HUES64 (cell line): ENCODE measurements at regions not wholly inside any gene's neighbourhood (a gene's known extent, or its start where the extent isn't known, plus 50 kb on each side); places are given as distances from the start of the nearest gene placed in this dataset.
"Not testable (repeated sequence)": the region's sequence is repeated elsewhere in the genome, so short reads cannot be mapped to it uniquely, and the experiment has no call there.

Experiments
- H3K27ac ChIP-seq: 2 replicates; pipeline ENCODE4 v1.7.0; 2013; ENCODE audit warnings: low read depth, low read length, inconsistent platforms
- H3K27me3 ChIP-seq: 2 replicates; pipeline ENCODE4 v1.6.1; 2013; ENCODE audit warnings: mild to moderate bottlenecking, low read length; ENCODE audit not compliant: insufficient read depth
- H3K36me3 ChIP-seq: 2 replicates; pipeline ENCODE4 v1.6.1; 2013; ENCODE audit warnings: mild to moderate bottlenecking, low read length; ENCODE audit not compliant: insufficient read depth
- H3K4me1 ChIP-seq: 2 replicates; pipeline ENCODE4 v1.6.1; 2013; ENCODE audit warnings: mild to moderate bottlenecking, low read length, moderate library complexity; ENCODE audit not compliant: insufficient read depth
- H3K4me3 ChIP-seq: 2 replicates; pipeline ENCODE4 v1.5.1; 2013; ENCODE audit warnings: mild to moderate bottlenecking, low read length, moderate library complexity
- H3K9ac ChIP-seq: 2 replicates; pipeline ENCODE4 v1.6.1; 2013; ENCODE audit warnings: mild to moderate bottlenecking, low read depth, low read length
- H3K9me3 ChIP-seq: 2 replicates; pipeline ENCODE4 v1.6.1; 2013; ENCODE audit warnings: low read depth, low read length; ENCODE audit not compliant: insufficient read depth
- WGBS: fragments of 150-250, 120-280 bp; methylation state at CpG from one replicate; pipeline ENCODE4 v1.1.7; 2013; ENCODE audit warnings: missing lambda C conversion rate; 5-methylcytosine and 5-hydroxymethylcytosine counted together

DNA sequence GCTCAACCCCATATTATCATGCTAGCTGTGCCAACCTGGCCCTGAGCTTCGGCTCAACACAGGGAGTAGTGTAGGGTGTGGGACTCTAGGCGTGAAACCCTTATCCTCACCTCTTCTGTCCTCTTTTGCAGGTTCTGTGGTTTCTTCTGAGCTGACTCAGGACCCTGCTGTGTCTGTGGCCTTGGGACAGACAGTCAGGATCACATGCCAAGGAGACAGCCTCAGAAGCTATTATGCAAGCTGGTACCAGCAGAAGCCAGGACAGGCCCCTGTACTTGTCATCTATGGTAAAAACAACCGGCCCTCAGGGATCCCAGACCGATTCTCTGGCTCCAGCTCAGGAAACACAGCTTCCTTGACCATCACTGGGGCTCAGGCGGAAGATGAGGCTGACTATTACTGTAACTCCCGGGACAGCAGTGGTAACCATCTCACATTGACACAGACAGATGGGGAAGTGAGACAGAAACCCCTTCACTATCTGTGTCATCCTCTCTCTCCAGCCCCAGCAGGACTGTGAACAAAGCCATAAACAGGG is 76.4 kb downstream of the GGTLC2 start:
- Histone ChIP-seq H3K9me3 (no peaks in the 10 kb centered on the region; the same call in 1 of the 2 replicates), H3K4me1 (no peaks in the 10 kb centered on the region), H3K4me3 (no peak overlapping the region), H3K27me3 (peaks cover 89% of the 10 kb centered on the region), H3K9ac (no peak overlapping the region), H3K36me3 (no peaks in the 10 kb centered on the region), H3K27ac (no peak overlapping the region)
- 92% methylated on average over 6 of the region's 6 CpGs for WGBS

DNA sequence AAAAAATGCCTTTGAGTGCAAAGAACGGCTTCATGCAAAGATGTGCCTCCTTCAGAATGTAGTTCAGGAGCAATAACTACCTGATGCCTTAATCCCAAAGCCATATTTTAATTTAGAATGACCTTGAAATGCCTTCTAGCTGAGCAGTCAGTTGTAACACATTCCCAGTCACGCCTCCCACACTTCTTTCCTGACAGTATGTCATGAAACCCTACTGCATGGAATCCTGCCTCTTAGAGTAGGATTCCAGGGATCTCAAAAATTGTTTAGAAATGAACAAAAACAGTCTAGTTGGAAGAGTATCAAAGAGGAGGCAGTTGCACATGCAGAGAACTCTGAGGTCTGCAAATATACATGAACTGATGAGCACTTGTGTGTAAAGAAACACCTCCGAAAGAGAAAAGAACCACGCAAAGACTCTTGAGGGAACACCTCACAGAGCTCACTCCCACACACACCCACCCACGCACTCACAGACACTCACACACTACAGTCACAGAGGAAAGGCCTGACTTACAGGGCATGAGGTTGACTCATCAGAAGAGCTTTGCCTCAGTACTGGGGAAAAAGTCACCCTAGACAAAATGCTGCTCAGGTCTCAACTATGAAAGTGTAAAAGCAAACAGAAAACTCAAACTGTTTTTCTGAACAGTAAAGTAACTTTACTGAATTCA is 77.4 kb downstream of the GGTLC2 start:
- WGBS: 85% methylated on average over 5 of the region's 5 CpGs
- H3K27ac ChIP-seq: no peak overlapping the region
- H3K9ac ChIP-seq: no peak overlapping the region
- H3K36me3 ChIP-seq: no peaks in the 10 kb centered on the region
- no peaks in the 10 kb centered on the region for H3K4me1 ChIP-seq
- H3K4me3 ChIP-seq: no peak overlapping the region
- H3K9me3 ChIP-seq: no peaks in the 10 kb centered on the region; the same call in 1 of the 2 replicates
- peaks cover 85% of the 10 kb centered on the region for H3K27me3 ChIP-seq

DNA sequence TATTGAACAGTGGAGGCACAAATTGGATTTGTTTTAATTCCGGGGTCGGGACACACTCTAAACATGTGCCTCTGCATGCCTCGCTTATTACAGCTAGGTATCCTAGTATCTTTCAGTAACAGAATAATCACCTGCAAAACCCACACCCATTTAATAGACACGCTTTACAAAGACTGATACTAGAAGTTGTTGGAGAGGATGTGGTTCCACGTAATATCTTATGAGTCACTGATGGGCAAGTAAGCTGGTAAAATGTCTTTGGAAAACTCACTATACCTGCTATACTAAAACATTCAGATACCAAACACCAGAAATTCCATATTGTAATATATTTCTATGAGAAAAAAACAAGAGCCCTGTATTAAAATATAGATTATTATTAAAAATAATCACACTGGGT is 84.0 kb downstream of the GGTLC2 start:
- no peaks in the 10 kb centered on the region for H3K36me3 ChIP-seq
- H3K4me1 ChIP-seq: no peaks in the 10 kb centered on the region
- H3K27me3 ChIP-seq: peaks cover 68% of the 10 kb centered on the region
- 100% methylated on average over 3 of the region's 5 CpGs for WGBS
- H3K9me3 ChIP-seq: no peaks in the 10 kb centered on the region
- H3K27ac ChIP-seq: no peak overlapping the region
- no peak overlapping the region for H3K4me3 ChIP-seq
- no peak overlapping the region for H3K9ac ChIP-seq

DNA sequence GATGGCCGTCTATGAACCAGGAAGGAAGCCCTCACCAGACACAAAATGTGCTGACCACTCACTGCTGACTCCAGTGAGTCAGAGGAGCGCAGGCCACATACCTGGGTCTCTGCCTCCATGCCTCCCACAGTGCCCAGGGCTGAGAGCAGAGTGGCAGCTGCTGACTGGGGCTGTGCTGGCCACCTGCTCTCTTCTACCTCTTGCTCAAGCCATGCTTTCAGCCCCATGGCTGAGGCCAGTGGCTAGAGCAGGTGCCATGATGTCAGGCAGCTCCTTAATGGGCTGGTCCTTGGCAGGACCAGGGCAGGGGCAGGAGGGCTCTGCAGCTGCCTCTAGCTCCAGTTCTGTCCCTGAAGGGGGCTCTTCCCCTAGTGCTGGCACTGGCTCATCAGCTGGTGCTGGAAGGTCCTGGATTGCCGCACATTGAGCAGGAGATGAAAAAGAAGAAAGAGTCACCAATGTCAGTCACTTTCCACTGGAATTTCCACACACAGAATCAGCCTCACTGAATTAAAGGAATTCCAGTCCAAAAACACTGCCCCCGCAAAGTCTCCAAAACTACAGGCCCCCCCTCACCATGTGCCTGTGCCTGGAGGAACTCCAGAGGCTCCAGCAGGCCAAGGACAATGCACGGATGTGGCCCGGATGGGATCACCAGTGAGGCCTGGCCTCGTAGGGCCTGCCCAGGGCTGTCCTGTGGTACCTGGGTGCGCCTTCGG is 86.4 kb downstream of the GGTLC2 start:
- WGBS: 92% methylated on average over 9 of the region's 9 CpGs
- Histone ChIP-seq H3K36me3 (no peaks in the 10 kb centered on the region), H3K9ac (no peak overlapping the region), H3K4me3 (no peak overlapping the region), H3K9me3 (no peaks in the 10 kb centered on the region), H3K27me3 (peaks cover 52% of the 10 kb centered on the region), H3K27ac (no peak overlapping the region), H3K4me1 (no peaks in the 10 kb centered on the region)

DNA sequence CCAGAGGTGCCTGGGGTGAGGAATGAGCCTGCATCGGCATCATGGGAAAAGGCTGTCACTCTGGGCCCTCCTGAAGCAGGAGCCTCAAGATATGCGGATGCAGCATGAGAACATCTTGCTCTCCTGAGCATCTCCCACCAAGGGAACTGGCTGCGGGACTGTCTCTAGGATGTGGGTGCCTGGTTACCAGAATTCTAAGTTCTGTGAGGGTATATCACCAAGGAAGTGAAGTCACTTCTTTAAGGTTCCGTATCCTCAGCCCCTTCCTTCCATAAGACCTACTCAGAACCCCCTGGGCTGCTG is 86.9 kb downstream of the GGTLC2 start:
- no peak overlapping the region for H3K9ac ChIP-seq

DNA sequence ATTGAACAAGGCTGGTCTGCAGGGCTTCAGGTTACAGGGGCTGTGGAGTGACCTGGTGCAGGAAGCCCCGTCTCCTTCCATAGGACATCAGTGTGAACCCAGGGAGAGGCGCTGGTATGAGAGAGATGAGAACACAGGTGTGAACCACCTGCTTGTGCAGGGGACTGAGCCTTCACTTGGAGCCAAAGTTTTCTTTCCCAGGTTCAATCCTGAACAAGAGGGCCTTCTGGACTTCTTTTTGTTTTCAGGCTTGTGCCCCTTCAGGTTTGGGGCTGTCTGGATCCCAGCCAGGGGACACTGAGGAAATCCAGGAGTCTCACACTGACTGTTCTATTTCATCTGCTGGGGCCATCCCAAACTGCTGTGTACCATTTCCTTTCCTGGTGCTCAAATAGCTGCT is 88.6 kb downstream of the GGTLC2 start:
- peaks cover 64% of the 10 kb centered on the region for H3K27me3 ChIP-seq
- H3K27ac ChIP-seq, H3K36me3 ChIP-seq, H3K4me3 ChIP-seq, H3K9me3 ChIP-seq, H3K4me1 ChIP-seq, H3K9ac ChIP-seq: not testable (repeated sequence)
- 87% methylated on average over 2 of the region's 2 CpGs for WGBS

More for the DNA sequence above, 86.9 kb downstream of the GGTLC2 start:
- no peaks in the 10 kb centered on the region for H3K36me3 ChIP-seq
- H3K27me3 ChIP-seq: peaks cover 52% of the 10 kb centered on the region
- 97% methylated on average over 4 of the region's 4 CpGs for WGBS
- H3K9me3 ChIP-seq: no peaks in the 10 kb centered on the region
- H3K4me1 ChIP-seq: no peaks in the 10 kb centered on the region
- no peak overlapping the region for H3K4me3 ChIP-seq
- no peak overlapping the region for H3K27ac ChIP-seq

DNA sequence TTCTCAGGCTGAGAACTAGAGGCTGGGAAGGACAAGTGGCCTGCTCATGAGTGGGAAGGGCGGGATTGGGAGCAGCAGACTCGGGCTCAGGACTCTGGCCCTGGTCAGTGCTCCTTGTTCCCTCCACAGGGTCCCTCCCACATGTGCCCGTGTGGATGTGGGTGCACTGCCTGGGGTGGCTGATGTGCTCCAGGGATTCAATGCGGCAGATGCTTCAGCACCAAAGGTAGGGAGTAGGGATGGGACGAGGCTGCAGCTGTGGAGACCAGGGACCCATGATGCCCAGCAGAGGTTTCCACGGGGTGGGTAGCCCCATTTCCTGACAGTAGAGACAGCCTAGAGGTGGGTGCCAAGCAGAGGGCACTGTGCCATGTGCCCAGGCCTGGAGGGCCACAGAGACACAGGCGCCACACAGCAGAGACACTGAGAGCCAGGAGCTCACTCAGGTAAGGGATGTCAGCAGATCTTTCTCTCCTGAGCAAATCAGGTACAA is 89.5 kb downstream of the GGTLC2 start:
- Histone ChIP-seq H3K36me3 (no peaks in the 10 kb centered on the region), H3K27me3 (peaks cover 63% of the 10 kb centered on the region), H3K9ac (no peak overlapping the region; the same call in 1 of the 2 replicates), H3K4me3 (no peak overlapping the region), H3K9me3 (no peaks in the 10 kb centered on the region), H3K27ac (no peak overlapping the region), H3K4me1 (no peaks in the 10 kb centered on the region)
- WGBS: 90% methylated on average over 7 of the region's 7 CpGs

DNA sequence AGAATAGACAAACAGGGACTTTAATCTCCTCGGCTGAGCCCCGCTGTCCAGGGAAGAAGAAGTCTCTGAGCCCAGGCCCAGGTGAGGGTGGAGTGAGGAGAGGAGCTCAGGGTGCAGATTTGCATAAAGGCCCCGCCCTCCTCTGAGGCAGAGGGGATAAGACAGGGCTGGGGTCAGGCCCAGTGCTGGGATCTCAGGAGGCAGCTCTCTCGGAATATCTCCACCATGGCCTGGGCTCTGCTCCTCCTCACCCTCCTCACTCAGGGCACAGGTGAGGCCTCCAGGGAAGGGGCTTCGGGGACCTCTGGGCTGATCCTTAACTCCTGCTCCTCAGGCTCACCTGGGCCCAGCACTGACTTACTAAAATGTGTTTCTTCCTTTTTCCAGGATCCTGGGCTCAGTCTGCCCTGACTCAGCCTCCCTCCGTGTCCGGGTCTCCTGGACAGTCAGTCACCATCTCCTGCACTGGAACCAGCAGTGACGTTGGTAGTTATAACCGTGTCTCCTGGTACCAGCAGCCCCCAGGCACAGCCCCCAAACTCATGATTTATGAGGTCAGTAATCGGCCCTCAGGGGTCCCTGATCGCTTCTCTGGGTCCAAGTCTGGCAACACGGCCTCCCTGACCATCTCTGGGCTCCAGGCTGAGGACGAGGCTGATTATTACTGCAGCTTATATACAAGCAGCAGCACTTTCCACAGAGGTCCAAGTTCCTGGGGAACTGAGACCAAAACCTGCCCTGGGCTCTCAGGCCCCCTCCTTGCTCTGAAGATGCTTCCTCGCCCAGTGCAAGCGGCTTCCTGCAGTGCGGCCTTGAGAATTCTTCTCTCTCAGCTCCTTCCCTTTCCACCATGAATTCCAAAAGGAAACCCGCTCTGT is 90.2 kb downstream of the GGTLC2 start:
- 87% methylated on average over 14 of the region's 17 CpGs for WGBS
- H3K9ac ChIP-seq, H3K4me1 ChIP-seq, H3K36me3 ChIP-seq, H3K4me3 ChIP-seq, H3K27ac ChIP-seq, H3K9me3 ChIP-seq: not testable (repeated sequence)
- peaks cover 59% of the 10 kb centered on the region for H3K27me3 ChIP-seq

DNA sequence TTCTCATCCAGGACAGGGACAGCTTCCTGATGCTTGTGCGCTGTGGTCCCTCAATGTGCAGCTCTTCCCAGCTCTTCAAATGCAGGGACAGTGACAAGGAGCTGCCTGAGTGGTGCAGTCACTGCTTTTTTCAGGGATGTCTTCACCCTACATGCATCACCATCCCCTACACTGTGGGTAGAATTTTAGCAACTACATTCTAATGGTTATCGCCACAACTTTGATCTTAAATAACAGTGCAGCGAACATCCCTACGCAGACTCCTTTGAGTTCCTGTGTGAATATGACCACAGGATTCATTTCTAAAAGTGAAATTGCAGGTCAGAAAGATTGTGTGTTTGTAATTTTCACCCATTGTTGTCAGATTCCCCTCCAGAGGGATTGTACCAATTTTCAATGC is 90.9 kb downstream of the GGTLC2 start:
- H3K36me3 ChIP-seq, H3K4me3 ChIP-seq, H3K9ac ChIP-seq, H3K27ac ChIP-seq, H3K4me1 ChIP-seq, H3K9me3 ChIP-seq: not testable (repeated sequence)
- WGBS: 98% methylated on average over 4 of the region's 4 CpGs
- peaks cover 58% of the 10 kb centered on the region for H3K27me3 ChIP-seq

DNA sequence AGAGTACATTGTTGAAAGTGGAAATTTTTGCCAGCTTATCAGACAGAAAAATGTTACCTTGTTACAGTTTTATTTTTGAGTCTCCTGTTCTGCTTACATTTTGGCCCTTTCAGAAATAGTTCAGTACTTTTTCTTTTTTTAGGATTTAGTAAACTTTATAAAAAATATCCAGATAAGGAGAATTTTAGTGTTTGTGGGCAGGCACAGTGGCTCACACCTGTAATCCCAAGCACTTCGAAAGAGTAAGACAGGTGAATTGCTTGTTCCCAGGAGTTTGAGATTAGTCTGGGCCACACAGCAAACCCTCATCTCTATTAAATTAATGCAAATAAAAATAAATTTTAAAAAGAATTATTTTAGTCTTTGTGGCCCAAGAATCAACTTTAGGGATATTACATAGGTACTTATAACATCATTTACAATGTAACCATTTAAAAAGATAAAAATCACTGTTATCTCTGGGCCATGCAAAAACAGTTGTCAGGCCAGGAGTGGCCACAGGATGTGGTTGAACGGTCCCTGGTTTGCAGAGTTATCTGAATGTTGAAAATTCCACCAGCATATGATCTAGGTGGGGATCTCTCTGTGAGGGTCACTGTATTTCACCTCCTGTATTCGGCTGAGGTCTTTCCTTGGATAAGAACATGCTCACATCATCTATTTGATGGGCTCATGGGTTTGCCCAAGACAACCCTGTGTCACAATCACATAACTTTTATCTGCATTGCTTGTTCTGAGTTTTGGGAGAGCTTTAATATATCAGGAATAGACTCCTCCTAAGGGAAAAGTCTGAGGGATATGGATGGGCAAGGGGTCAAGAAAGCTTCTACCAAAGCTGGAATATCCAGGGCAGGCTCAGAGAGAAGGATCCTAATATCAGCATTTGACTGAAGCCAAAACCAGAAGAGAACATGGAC is 91.5 kb downstream of the GGTLC2 start:
- Histone ChIP-seq H3K9me3 (no peaks in the 10 kb centered on the region), H3K27me3 (peaks cover 58% of the 10 kb centered on the region), H3K27ac (no peak overlapping the region), H3K9ac (no peak overlapping the region), H3K4me3 (no peak overlapping the region), H3K36me3 (no peaks in the 10 kb centered on the region), H3K4me1 (no peaks in the 10 kb centered on the region)
- 95% methylated on average over 2 of the region's 3 CpGs for WGBS
